ENCODE measurements at regions not wholly inside any gene's neighbourhood (a gene's known extent, or its start where the extent isn't known, plus 50 kb on each side); places are given as distances from the start of the nearest gene placed in this dataset.

GRCh38 chr3:154792828-154793227 lies 287.3 kb upstream of the MME start:
- no peak for TF ChIP-seq CTCF (IDR thresholded peaks at IDR 0.05)
- no peak overlapping the region for H3K4me3 Mint-ChIP-seq
- H3K36me3 Mint-ChIP-seq (ENCODE audit: low read depth) = no peaks in the 10 kb centered on the region
- H3K27me3 Mint-ChIP-seq (ENCODE audit: insufficient read depth) = no peaks in the 10 kb centered on the region
- no peak overlapping the region for H3K27ac Mint-ChIP-seq
- H3K9me3 Mint-ChIP-seq = no peaks in the 10 kb centered on the region
- DNase-seq = no peak
- H3K4me1 Mint-ChIP-seq (ENCODE audit: low read depth) = peaks cover 28% of the 10 kb centered on the region

GRCh38 chr3:154791611-154792010 lies 288.5 kb upstream of the MME start:
- Mint-ChIP-seq H3K9me3 (no peaks in the 10 kb centered on the region), H3K27me3 (ENCODE audit: insufficient read depth) (no peaks in the 10 kb centered on the region), H3K4me1 (ENCODE audit: low read depth) (peaks cover 27% of the 10 kb centered on the region), H3K36me3 (ENCODE audit: low read depth) (no peaks in the 10 kb centered on the region), H3K4me3 (no peak overlapping the region), H3K27ac (no peak overlapping the region)
- no peak for DNase-seq
- TF ChIP-seq CTCF (IDR thresholded peaks at IDR 0.05) = no peak

- Mint-ChIP-seq H3K27me3 (ENCODE audit: insufficient read depth) (no peaks in the 10 kb centered on the region; the same call in 1 of the 2 replicates), H3K4me1 (ENCODE audit: low read depth) (no peaks in the 10 kb centered on the region), H3K9me3 (no peaks in the 10 kb centered on the region), H3K27ac (no peak overlapping the region), H3K36me3 (ENCODE audit: low read depth) (no peaks in the 10 kb centered on the region), H3K4me3 (no peak overlapping the region)
- TF ChIP-seq CTCF (IDR thresholded peaks at IDR 0.05) = no peak
- no peak for DNase-seq
Observed at GRCh38 chr3:154786724-154787123, 293.4 kb upstream of the MME start.

- Mint-ChIP-seq H3K9me3 (no peaks in the 10 kb centered on the region), H3K4me1 (ENCODE audit: low read depth) (peaks cover 6% of the 10 kb centered on the region), H3K27me3 (ENCODE audit: insufficient read depth) (peaks cover 1% of the 10 kb centered on the region), H3K4me3 (no peak overlapping the region), H3K27ac (no peak overlapping the region), H3K36me3 (ENCODE audit: low read depth) (no peaks in the 10 kb centered on the region)
- no peak for TF ChIP-seq CTCF (IDR thresholded peaks at IDR 0.05)
- DNase-seq = no peak
Observed at GRCh38 chr3:154783521-154783931, 296.6 kb upstream of the MME start.

GRCh38 chr3:154783061-154783460 lies 297.1 kb upstream of the MME start:
- no peak overlapping the region for H3K4me3 Mint-ChIP-seq
- DNase-seq = no peak
- H3K36me3 Mint-ChIP-seq (ENCODE audit: low read depth) = no peaks in the 10 kb centered on the region
- peaks cover 2% of the 10 kb centered on the region for H3K27me3 Mint-ChIP-seq (ENCODE audit: insufficient read depth)
- TF ChIP-seq CTCF (IDR thresholded peaks at IDR 0.05) = no peak
- peaks cover 6% of the 10 kb centered on the region for H3K4me1 Mint-ChIP-seq (ENCODE audit: low read depth)
- H3K9me3 Mint-ChIP-seq = no peaks in the 10 kb centered on the region
- H3K27ac Mint-ChIP-seq = no peak overlapping the region

- Mint-ChIP-seq H3K36me3 (ENCODE audit: low read depth) (no peaks in the 10 kb centered on the region), H3K9me3 (no peaks in the 10 kb centered on the region), H3K27me3 (ENCODE audit: insufficient read depth) (peaks cover 4% of the 10 kb centered on the region), H3K4me3 (no peak overlapping the region), H3K27ac (no peak overlapping the region), H3K4me1 (ENCODE audit: low read depth) (peaks cover 6% of the 10 kb centered on the region)
- no peak for DNase-seq
- no peak for TF ChIP-seq CTCF (IDR thresholded peaks at IDR 0.05)
Observed at GRCh38 chr3:154782151-154782550, 298.0 kb upstream of the MME start.

Data from HFFc6 (cell line).